HL-60 (cell line): ENCODE measurements at regions not wholly inside any gene's neighbourhood (a gene's known extent, or its start where the extent isn't known, plus 50 kb on each side); places are given as distances from the start of the nearest gene placed in this dataset.

Experiments used
- DNase-seq, 2 experiments: peaks; one replicate each; pipeline ENCODE4 v3.0.0-alpha.2; 2010 to 2020; ENCODE audit warnings: low read depth in 1 of 2, low spot score in 1 of 2
- H3K27ac ChIP-seq: fragments of 250-450 bp; sonication (Bioruptor Pico); replicated peaks from 2 replicates; pipeline ENCODE4 v1.5.1; 2020; ENCODE audit warnings: mild to moderate bottlenecking, moderate library complexity
- H3K27me3 ChIP-seq: fragments of 250-450 bp; sonication (Bioruptor Pico); 2 replicates; pipeline ENCODE4 v1.5.1; 2021; ENCODE audit warnings: mild to moderate bottlenecking, moderate library complexity; ENCODE audit not compliant: insufficient read depth, poor library complexity, severe bottlenecking
- H3K4me3 ChIP-seq: replicated peaks from 2 replicates; pipeline ENCODE4 v1.5.1; 2011; ENCODE audit warnings: mild to moderate bottlenecking, control low read depth, low read length; ENCODE audit not compliant: insufficient read depth
- GABPA ChIP-seq: IDR thresholded peaks from 2 replicates; pipeline ENCODE4 v1.6.1; 2012; ENCODE audit warnings: low read depth
- POLR2AphosphoS5 ChIP-seq: IDR thresholded peaks from 2 replicates; pipeline ENCODE4 v1.6.1; 2012; ENCODE audit warnings: low read depth
- SPI1 ChIP-seq: IDR thresholded peaks from 2 replicates; pipeline ENCODE4 v1.6.1; 2012; ENCODE audit warnings: low read depth, mild to moderate bottlenecking, borderline replicate concordance
- TF ChIP-seq, protein P1 (sequence below): IDR thresholded peaks from 2 replicates; pipeline ENCODE4 v1.6.1; 2012; ENCODE audit warnings: low read depth; ENCODE audit not compliant: insufficient replicate concordance
- TF ChIP-seq, protein P2 (sequence below): IDR thresholded peaks from one replicate; pipeline ENCODE4 v1.5.1; 2011; ENCODE audit warnings: low read length, control low read depth, inconsistent platforms; ENCODE audit not compliant: insufficient read depth

DNA sequence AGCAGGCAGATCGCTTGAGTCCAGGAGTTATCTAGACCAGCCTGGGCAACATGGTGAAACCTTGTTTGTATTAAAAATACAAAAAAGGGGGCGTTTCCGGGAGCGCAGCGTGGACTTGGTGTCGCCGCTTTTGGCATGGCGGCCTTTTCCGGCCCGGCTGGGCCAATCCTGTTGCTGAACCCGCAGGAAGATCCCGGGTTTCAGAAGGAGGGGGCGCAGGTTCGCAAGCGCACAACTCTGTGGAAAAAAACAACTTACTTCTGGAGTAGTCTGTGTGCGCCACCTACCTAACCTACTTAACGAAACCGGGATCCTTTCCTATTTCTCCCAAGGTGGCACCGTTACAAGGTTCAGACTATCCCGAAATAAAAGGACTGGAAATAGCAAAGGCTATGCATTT is 198.6 kb downstream of the MSX2 start:
- no peaks in the 10 kb centered on the region for H3K27me3 ChIP-seq
- no peak overlapping the region for H3K27ac ChIP-seq
- DNase-seq: no peak
- TF ChIP-seq GABPA (no peak), POLR2AphosphoS5 (no peak), SPI1 (no peak)
- TF ChIP-seq, protein P1, sequence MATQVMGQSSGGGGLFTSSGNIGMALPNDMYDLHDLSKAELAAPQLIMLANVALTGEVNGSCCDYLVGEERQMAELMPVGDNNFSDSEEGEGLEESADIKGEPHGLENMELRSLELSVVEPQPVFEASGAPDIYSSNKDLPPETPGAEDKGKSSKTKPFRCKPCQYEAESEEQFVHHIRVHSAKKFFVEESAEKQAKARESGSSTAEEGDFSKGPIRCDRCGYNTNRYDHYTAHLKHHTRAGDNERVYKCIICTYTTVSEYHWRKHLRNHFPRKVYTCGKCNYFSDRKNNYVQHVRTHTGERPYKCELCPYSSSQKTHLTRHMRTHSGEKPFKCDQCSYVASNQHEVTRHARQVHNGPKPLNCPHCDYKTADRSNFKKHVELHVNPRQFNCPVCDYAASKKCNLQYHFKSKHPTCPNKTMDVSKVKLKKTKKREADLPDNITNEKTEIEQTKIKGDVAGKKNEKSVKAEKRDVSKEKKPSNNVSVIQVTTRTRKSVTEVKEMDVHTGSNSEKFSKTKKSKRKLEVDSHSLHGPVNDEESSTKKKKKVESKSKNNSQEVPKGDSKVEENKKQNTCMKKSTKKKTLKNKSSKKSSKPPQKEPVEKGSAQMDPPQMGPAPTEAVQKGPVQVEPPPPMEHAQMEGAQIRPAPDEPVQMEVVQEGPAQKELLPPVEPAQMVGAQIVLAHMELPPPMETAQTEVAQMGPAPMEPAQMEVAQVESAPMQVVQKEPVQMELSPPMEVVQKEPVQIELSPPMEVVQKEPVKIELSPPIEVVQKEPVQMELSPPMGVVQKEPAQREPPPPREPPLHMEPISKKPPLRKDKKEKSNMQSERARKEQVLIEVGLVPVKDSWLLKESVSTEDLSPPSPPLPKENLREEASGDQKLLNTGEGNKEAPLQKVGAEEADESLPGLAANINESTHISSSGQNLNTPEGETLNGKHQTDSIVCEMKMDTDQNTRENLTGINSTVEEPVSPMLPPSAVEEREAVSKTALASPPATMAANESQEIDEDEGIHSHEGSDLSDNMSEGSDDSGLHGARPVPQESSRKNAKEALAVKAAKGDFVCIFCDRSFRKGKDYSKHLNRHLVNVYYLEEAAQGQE: no peak
- TF ChIP-seq, protein P2, sequence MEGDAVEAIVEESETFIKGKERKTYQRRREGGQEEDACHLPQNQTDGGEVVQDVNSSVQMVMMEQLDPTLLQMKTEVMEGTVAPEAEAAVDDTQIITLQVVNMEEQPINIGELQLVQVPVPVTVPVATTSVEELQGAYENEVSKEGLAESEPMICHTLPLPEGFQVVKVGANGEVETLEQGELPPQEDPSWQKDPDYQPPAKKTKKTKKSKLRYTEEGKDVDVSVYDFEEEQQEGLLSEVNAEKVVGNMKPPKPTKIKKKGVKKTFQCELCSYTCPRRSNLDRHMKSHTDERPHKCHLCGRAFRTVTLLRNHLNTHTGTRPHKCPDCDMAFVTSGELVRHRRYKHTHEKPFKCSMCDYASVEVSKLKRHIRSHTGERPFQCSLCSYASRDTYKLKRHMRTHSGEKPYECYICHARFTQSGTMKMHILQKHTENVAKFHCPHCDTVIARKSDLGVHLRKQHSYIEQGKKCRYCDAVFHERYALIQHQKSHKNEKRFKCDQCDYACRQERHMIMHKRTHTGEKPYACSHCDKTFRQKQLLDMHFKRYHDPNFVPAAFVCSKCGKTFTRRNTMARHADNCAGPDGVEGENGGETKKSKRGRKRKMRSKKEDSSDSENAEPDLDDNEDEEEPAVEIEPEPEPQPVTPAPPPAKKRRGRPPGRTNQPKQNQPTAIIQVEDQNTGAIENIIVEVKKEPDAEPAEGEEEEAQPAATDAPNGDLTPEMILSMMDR: no peak
- H3K4me3 ChIP-seq: no peak overlapping the region

DNA sequence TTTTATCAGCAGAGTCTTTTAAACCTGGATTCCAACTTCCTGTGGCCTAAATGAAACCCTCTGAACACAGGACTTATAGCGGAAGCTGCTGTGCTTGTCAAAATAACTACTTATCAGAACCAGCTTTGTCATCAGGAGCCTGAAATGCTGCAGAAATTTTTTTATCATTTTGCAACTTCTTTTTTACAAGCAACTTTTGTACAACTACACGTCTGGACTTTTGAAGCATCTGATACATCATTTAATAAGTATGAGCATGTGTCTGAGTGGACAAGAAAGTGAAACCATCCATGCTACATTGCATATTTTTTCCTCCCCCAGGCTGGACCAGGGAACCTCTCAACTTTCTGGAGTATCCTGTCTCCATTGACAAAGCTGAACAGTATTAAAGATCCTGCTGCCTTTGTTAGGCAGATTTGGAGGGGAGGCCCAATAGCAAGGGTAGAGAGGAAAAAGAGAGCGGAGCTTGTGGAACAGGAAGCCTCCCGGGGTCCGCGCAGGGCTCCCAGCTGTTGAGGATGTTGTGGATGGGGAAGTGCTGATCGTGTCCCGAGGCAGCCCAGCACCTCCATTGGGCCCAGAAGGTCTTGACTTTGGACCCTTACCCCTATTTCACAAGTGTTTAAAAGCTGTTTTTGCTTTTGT is 196.6 kb downstream of the MSX2 start:
- no peak for DNase-seq

DNA sequence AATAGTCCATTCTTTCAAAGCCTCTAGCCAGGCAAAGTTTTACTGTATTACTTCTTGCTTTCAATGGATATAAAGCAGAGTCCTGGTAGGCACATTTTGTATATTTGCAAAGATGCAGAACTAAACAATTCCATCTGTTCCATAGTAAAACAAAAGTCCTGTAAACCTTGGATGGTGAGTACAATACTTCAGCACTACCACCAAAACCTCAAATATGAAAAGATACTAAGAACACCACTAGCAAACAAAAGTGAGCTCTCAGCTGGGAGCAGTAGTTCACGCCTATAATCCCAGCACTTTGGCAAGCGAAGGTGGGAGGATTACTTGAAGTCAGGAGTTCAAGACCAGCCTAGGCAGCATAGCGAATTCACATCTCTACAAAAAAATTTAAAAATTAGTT is 195.0 kb downstream of the MSX2 start:
- H3K27me3 ChIP-seq: no peaks in the 10 kb centered on the region
- no peak for DNase-seq
- no peak overlapping the region for H3K4me3 ChIP-seq
- no peak overlapping the region for H3K27ac ChIP-seq
- TF ChIP-seq, protein P2: no peak
- TF ChIP-seq POLR2AphosphoS5 (no peak), SPI1 (no peak), GABPA (no peak)
- TF ChIP-seq, protein P1: no peak

More for the DNA sequence above, 196.6 kb downstream of the MSX2 start:
- no peaks in the 10 kb centered on the region for H3K27me3 ChIP-seq
- no peak overlapping the region for H3K4me3 ChIP-seq
- TF ChIP-seq, protein P1: no peak
- no peak for TF ChIP-seq GABPA
- TF ChIP-seq POLR2AphosphoS5: no peak
- TF ChIP-seq, protein P2: no peak
- no peak for TF ChIP-seq SPI1
- no peak overlapping the region for H3K27ac ChIP-seq
